PC-9 (cell line): ENCODE measurements at regions not wholly inside any gene's neighbourhood (a gene's known extent, or its start where the extent isn't known, plus 50 kb on each side); places are given as distances from the start of the nearest gene placed in this dataset.
"Not testable (repeated sequence)": the region's sequence is repeated elsewhere in the genome, so short reads cannot be mapped to it uniquely, and the experiment has no call there.

Experiments
- BruUV-seq: library from RNA; stranded (reverse); fragments of 400-500 nt; replicated peaks from 2 replicates; lab custom pipeline; 2021; lab: Mats Ljungman, UMichigan
- CTCF ChIA-PET: fragments of 300-600 bp; sonication (Branson Sonifier 250); formaldehyde crosslinking; loops from one replicate; lab custom pipeline; 2022; ENCODE audit warnings: antibody characterized with exemption; lab: Charles Lee
- POLR2A ChIA-PET: fragments of 300-600 bp; sonication (Branson Sonifier 250); formaldehyde crosslinking; loops from one replicate; lab custom pipeline; 2022; ENCODE audit warnings: antibody characterized with exemption; ENCODE audit not compliant: unreplicated experiment; lab: Charles Lee
- DNase-seq, 2 experiments: peaks; one replicate each; pipeline versions ENCODE4 v3.0.0 to v3.0.0-alpha.2; 2015 to 2022; ENCODE audit warnings: mixed read lengths in 1 of 2
- H2AFZ ChIP-seq: fragments of 200-600 bp; sonication (generic); 2 replicates; pipeline ENCODE4 v1.8.1; 2017; ENCODE audit warnings: antibody characterized with exemption
- H3F3A ChIP-seq: fragments of 200-600 bp; sonication (generic); 2 replicates; pipeline ENCODE4 v1.8.1; 2017; ENCODE audit warnings: antibody characterized with exemption, mild to moderate bottlenecking, low read depth; ENCODE audit not compliant: insufficient read depth
- H3K27ac ChIP-seq: fragments of 200-600 bp; sonication (generic); 2 replicates; pipeline ENCODE4 v1.6.1; 2016; ENCODE audit warnings: mixed run types
- H3K27me3 ChIP-seq: fragments of 200-600 bp; sonication (generic); 2 replicates; pipeline ENCODE4 v1.6.1; 2016; ENCODE audit warnings: low read depth, mixed run types; ENCODE audit not compliant: insufficient read depth
- H3K36me3 ChIP-seq: fragments of 200-600 bp; sonication (generic); 2 replicates; pipeline ENCODE4 v1.6.1; 2016; ENCODE audit warnings: low read depth, mixed run types
- H3K4me1 ChIP-seq: fragments of 200-600 bp; sonication (generic); replicated peaks from 2 replicates; pipeline ENCODE4 v1.6.1; 2016; ENCODE audit warnings: mixed run types; ENCODE audit not compliant: insufficient read depth
- H3K4me2 ChIP-seq: fragments of 200-600 bp; sonication (generic); 2 replicates; pipeline ENCODE4 v1.6.1; 2017; ENCODE audit warnings: mixed run types
- H3K4me3 ChIP-seq: fragments of 200-600 bp; sonication (generic); 2 replicates; pipeline ENCODE4 v1.6.1; 2016; ENCODE audit warnings: mixed run types
- H3K79me2 ChIP-seq: fragments of 200-600 bp; sonication (generic); 2 replicates; pipeline ENCODE4 v1.6.1; 2017; ENCODE audit warnings: low read depth, mixed run types
- H3K9me2 ChIP-seq: fragments of 200-600 bp; sonication (generic); 2 replicates; pipeline ENCODE4 v1.8.1; 2017; ENCODE audit warnings: mild to moderate bottlenecking; ENCODE audit not compliant: insufficient read depth
- H3K9me3 ChIP-seq: fragments of 200-600 bp; sonication (generic); 2 replicates; pipeline ENCODE4 v1.8.1; 2016; ENCODE audit warnings: low read depth; ENCODE audit not compliant: insufficient read depth
- H4K20me1 ChIP-seq: fragments of 200-600 bp; sonication (generic); 2 replicates; pipeline ENCODE4 v1.8.1; 2017; ENCODE audit not compliant: insufficient read depth
- EZH2 ChIP-seq: fragments of 200-600 bp; sonication (generic); IDR thresholded peaks from 2 replicates; pipeline ENCODE4 v1.8.0; 2017; ENCODE audit warnings: antibody characterized with exemption, low read depth
- intact Hi-C: fragments of 100-400 bp; cut with micrococcal nuclease; formaldehyde crosslinking; loops from one replicate; pipeline ENCODE4 v1.10.0; 2022; ENCODE audit not compliant: unreplicated experiment
- TF ChIP-seq, protein P1 (sequence below): fragments of 200-600 bp; sonication (generic); conservative IDR thresholded peaks from 2 replicates; pipeline ENCODE4 v1.6.1; 2017; ENCODE audit warnings: mixed run types, antibody characterized with exemption, mild to moderate bottlenecking, moderate library complexity

GRCh38 chr1:3996846-3997705 lies 97.0 kb upstream of the C1orf174 start:
- Histone ChIP-seq H3K27me3 (peaks cover 88% of the 10 kb centered on the region), H2AFZ (no peak overlapping the region), H3K4me2 (no peak overlapping the region), H3K9me2 (no peaks in the 10 kb centered on the region), H3K4me3 (no peak overlapping the region), H3F3A (no peaks in the 10 kb centered on the region), H4K20me1 (no peaks in the 10 kb centered on the region), H3K9me3 (no peaks in the 10 kb centered on the region), H3K79me2 (no peaks in the 10 kb centered on the region), H3K27ac (no peak overlapping the region), H3K36me3 (no peaks in the 10 kb centered on the region), H3K4me1 (no peaks in the 10 kb centered on the region)
- DNase-seq: no peak
- TF ChIP-seq, protein P1, sequence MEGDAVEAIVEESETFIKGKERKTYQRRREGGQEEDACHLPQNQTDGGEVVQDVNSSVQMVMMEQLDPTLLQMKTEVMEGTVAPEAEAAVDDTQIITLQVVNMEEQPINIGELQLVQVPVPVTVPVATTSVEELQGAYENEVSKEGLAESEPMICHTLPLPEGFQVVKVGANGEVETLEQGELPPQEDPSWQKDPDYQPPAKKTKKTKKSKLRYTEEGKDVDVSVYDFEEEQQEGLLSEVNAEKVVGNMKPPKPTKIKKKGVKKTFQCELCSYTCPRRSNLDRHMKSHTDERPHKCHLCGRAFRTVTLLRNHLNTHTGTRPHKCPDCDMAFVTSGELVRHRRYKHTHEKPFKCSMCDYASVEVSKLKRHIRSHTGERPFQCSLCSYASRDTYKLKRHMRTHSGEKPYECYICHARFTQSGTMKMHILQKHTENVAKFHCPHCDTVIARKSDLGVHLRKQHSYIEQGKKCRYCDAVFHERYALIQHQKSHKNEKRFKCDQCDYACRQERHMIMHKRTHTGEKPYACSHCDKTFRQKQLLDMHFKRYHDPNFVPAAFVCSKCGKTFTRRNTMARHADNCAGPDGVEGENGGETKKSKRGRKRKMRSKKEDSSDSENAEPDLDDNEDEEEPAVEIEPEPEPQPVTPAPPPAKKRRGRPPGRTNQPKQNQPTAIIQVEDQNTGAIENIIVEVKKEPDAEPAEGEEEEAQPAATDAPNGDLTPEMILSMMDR: no peak
- no peak for TF ChIP-seq EZH2
- intact Hi-C loops: no loop called here
- CTCF ChIA-PET: no interaction called here
- BruUV-seq: no TSS peak
- POLR2A ChIA-PET: no interaction called here

GRCh38 chr1:3998086-3998485 lies 98.0 kb upstream of the C1orf174 start:
- Histone ChIP-seq H3K4me3 (no peak overlapping the region), H3K9me2 (no peaks in the 10 kb centered on the region), H2AFZ (no peak overlapping the region), H3K4me1 (no peaks in the 10 kb centered on the region), H3K9me3 (no peaks in the 10 kb centered on the region), H3K4me2 (no peak overlapping the region), H3K27me3 (peaks cover 90% of the 10 kb centered on the region), H3K27ac (no peak overlapping the region), H4K20me1 (no peaks in the 10 kb centered on the region), H3K79me2 (no peaks in the 10 kb centered on the region), H3K36me3 (no peaks in the 10 kb centered on the region), H3F3A (no peaks in the 10 kb centered on the region)
- intact Hi-C loops: no loop called here
- DNase-seq: no peak
- TF ChIP-seq EZH2: no peak
- TF ChIP-seq, protein P1: no peak
- POLR2A ChIA-PET: no interaction called here
- CTCF ChIA-PET: no interaction called here
- BruUV-seq: no TSS peak

DNA sequence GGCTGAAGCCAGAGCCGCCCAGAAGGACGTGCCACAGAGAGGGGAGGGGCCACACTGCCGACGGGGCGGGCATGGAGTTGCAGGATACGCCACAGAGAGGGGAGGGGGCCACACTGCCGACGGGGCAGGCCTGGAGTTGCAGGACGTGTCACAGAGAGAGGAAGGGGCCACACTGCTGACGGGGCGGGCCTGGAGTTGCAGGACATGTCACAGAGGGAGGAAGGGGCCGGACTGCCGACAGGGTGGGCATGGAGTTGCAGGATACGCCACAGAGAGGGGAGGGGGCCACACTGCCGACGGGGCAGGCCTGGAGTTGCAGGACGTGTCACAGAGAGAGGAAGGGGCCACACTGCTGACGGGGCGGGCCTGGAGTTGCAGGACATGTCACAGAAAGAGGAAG lies 99.4 kb upstream of the C1orf174 start:
- H3K4me3 ChIP-seq, H3K27ac ChIP-seq, H3K4me1 ChIP-seq, H3F3A ChIP-seq, BruUV-seq, H3K4me2 ChIP-seq, H3K9me2 ChIP-seq, intact Hi-C loops, H3K79me2 ChIP-seq, H4K20me1 ChIP-seq, DNase-seq, H2AFZ ChIP-seq, CTCF ChIA-PET, H3K9me3 ChIP-seq, H3K36me3 ChIP-seq, POLR2A ChIA-PET: not testable (repeated sequence)
- peaks cover 90% of the 10 kb centered on the region for H3K27me3 ChIP-seq
